ENCODE measurements at regions not wholly inside any gene's neighbourhood (a gene's known extent, or its start where the extent isn't known, plus 50 kb on each side); places are given as distances from the start of the nearest gene placed in this dataset.

GRCh38 chr9:80426992-80427391 is 855.2 kb downstream of the TLE4 start:
- CTCF ChIA-PET (ENCODE audit: low intra/inter-chr PET ratio), result no interaction called here
- FAIRE-seq, result no peak
- no peaks in the 10 kb centered on the region for H3K27me3 ChIP-seq (ENCODE audit: control insufficient read depth in 2 of 2, insufficient read depth in 2 of 2, low read length in 2 of 2)

More at GRCh38 chr9:80426992-80427391, 855.2 kb downstream of the TLE4 start:
- no TSS peak for BruUV-seq (replicated peaks)
- intact Hi-C loops (cut with micrococcal nuclease) (no loop called here), in situ Hi-C loops (cut with MboI) (no loop called here)
- no peak overlapping the region for H3K9ac ChIP-seq (ENCODE audit: insufficient read depth in 1 of 2, low read depth in 2 of 2, low read length in 2 of 2)
- H3K4me2 ChIP-seq (ENCODE audit: insufficient read depth, low read length), result no peak overlapping the region
- no peak overlapping the region for H3K27ac ChIP-seq (ENCODE audit: extremely low read depth, low read depth, low read length)
- H4K20me1 ChIP-seq (replicated peaks; ENCODE audit: control insufficient read depth, insufficient read depth, low read length), result no peaks in the 10 kb centered on the region
- no peak for ATAC-seq
- H2AFZ ChIP-seq (ENCODE audit: low read depth, low read length), result no peak overlapping the region
- no peak for TF ChIP-seq HDAC2 (IDR thresholded peaks at IDR 0.05)
- no peak for TF ChIP-seq ZNF444 (CRISPR knock-in tag; IDR thresholded peaks at IDR 0.05)
- no peak for TF ChIP-seq ZNF324 (CRISPR knock-in tag; IDR thresholded peaks at IDR 0.05)
- TF ChIP-seq RBM34 (IDR thresholded peaks at IDR 0.05; ENCODE audit: borderline replicate concordance, insufficient read depth, low read length), result no peak
- no peak for TF ChIP-seq NONO (IDR thresholded peaks at IDR 0.05; ENCODE audit: low read depth in 2 of 2, low read length in 1 of 2)
- TF ChIP-seq NFIC (IDR thresholded peaks at IDR 0.05), result no peak
- no peak for TF ChIP-seq MTA3 (IDR thresholded peaks at IDR 0.05; ENCODE audit: borderline replicate concordance)
- no peak for TF ChIP-seq CBFB (CRISPR knock-in tag; IDR thresholded peaks at IDR 0.05)
- TF ChIP-seq, protein P1, sequence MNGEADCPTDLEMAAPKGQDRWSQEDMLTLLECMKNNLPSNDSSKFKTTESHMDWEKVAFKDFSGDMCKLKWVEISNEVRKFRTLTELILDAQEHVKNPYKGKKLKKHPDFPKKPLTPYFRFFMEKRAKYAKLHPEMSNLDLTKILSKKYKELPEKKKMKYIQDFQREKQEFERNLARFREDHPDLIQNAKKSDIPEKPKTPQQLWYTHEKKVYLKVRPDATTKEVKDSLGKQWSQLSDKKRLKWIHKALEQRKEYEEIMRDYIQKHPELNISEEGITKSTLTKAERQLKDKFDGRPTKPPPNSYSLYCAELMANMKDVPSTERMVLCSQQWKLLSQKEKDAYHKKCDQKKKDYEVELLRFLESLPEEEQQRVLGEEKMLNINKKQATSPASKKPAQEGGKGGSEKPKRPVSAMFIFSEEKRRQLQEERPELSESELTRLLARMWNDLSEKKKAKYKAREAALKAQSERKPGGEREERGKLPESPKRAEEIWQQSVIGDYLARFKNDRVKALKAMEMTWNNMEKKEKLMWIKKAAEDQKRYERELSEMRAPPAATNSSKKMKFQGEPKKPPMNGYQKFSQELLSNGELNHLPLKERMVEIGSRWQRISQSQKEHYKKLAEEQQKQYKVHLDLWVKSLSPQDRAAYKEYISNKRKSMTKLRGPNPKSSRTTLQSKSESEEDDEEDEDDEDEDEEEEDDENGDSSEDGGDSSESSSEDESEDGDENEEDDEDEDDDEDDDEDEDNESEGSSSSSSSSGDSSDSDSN (IDR thresholded peaks at IDR 0.05; ENCODE audit: borderline replicate concordance in 1 of 2, low read depth in 2 of 2, low read length in 2 of 2), result no peak
- no peak for TF ChIP-seq TAL1 (IDR thresholded peaks at IDR 0.05)
- TF ChIP-seq USF2 (CRISPR knock-in tag; IDR thresholded peaks at IDR 0.05), result no peak
- TF ChIP-seq NR4A1 (CRISPR knock-in tag; IDR thresholded peaks at IDR 0.05), result no peak
- no peak for TF ChIP-seq NR4A1 (tag; IDR thresholded peaks at IDR 0.05)
- TF ChIP-seq MNT (conservative IDR thresholded peaks at IDR 0.05), result no peak
- TF ChIP-seq ZNF253 (CRISPR knock-in tag; conservative IDR thresholded peaks at IDR 0.05), result no peak
- TF ChIP-seq BCL6 (CRISPR knock-in tag; IDR thresholded peaks at IDR 0.05), result no peak
- H3K4me1 ChIP-seq (replicated peaks in 1 of 2; ENCODE audit: control insufficient read depth in 2 of 2, insufficient read depth in 2 of 2, low read length in 2 of 2), result no peaks in the 10 kb centered on the region
- no peak for DNase-seq (ENCODE audit: extremely low read depth in 1 of 4, low spot score in 3 of 4)
- H3K9me1 ChIP-seq (ENCODE audit: control insufficient read depth, insufficient read depth, low read length), result no peaks in the 10 kb centered on the region
- no peaks in the 10 kb centered on the region for H3K79me2 ChIP-seq (ENCODE audit: control insufficient read depth, insufficient read depth, low read length)
- H3K4me3 ChIP-seq, result no peak overlapping the region
- no peaks in the 10 kb centered on the region for H3K9me3 ChIP-seq (replicated peaks; ENCODE audit: control insufficient read depth, insufficient read depth, low read depth, low read length)
- H3K36me3 ChIP-seq (ENCODE audit: control insufficient read depth, insufficient read depth, low read length), result no peaks in the 10 kb centered on the region
- POLR2A ChIA-PET, result no interaction called here
- 0% methylated on average over 1 of the region's 1 CpG for WGBS (ENCODE audit: insufficient coverage, low coverage, missing lambda C conversion rate)
